ENCODE measurements at regions not wholly inside any gene's neighbourhood (a gene's known extent, or its start where the extent isn't known, plus 50 kb on each side); places are given as distances from the start of the nearest gene placed in this dataset.

- DNase-seq, result no peak
- Mint-ChIP-seq H3K4me3 (no peak overlapping the region), H3K4me1 (ENCODE audit: low read depth) (no peaks in the 10 kb centered on the region), H3K9me3 (peaks cover 2% of the 10 kb centered on the region), H3K27me3 (ENCODE audit: low read depth) (no peaks in the 10 kb centered on the region), H3K36me3 (ENCODE audit: low read depth) (no peaks in the 10 kb centered on the region), H3K27ac (no peak overlapping the region)
- CTCF ChIA-PET, result no interaction called here
- intact Hi-C loops (cut with micrococcal nuclease), result no loop called here
Measured at GRCh38 chr4:35182451-35182850, 1061.9 kb downstream of the ARAP2 start.

- H3K9me3 Mint-ChIP-seq, result no peaks in the 10 kb centered on the region
- CTCF ChIA-PET, result no interaction called here
- DNase-seq, result no peak
- H3K27ac Mint-ChIP-seq, result no peak overlapping the region
- H3K27me3 Mint-ChIP-seq (ENCODE audit: low read depth), result no peaks in the 10 kb centered on the region
- H3K4me3 Mint-ChIP-seq, result no peak overlapping the region
- no peaks in the 10 kb centered on the region for H3K36me3 Mint-ChIP-seq (ENCODE audit: low read depth)
- no peaks in the 10 kb centered on the region for H3K4me1 Mint-ChIP-seq (ENCODE audit: low read depth)
- intact Hi-C loops (cut with micrococcal nuclease), result no loop called here
Measured at GRCh38 chr4:35189988-35190613, 1054.2 kb downstream of the ARAP2 start.

- H3K27ac Mint-ChIP-seq, result no peak overlapping the region
- H3K4me3 Mint-ChIP-seq, result no peak overlapping the region
- intact Hi-C loops (cut with micrococcal nuclease), result no loop called here
- CTCF ChIA-PET, result no interaction called here
- H3K9me3 Mint-ChIP-seq, result peaks cover 2% of the 10 kb centered on the region
- DNase-seq, result no peak
- no peaks in the 10 kb centered on the region for H3K27me3 Mint-ChIP-seq (ENCODE audit: low read depth)
- H3K4me1 Mint-ChIP-seq (ENCODE audit: low read depth), result no peaks in the 10 kb centered on the region
- H3K36me3 Mint-ChIP-seq (ENCODE audit: low read depth), result no peaks in the 10 kb centered on the region
Measured at GRCh38 chr4:35201403-35201802, 1042.9 kb downstream of the ARAP2 start.

GRCh38 chr4:35216636-35217035 is 1027.7 kb downstream of the ARAP2 start:
- Mint-ChIP-seq H3K4me3 (no peak overlapping the region), H3K27me3 (ENCODE audit: low read depth) (no peaks in the 10 kb centered on the region), H3K4me1 (ENCODE audit: low read depth) (no peaks in the 10 kb centered on the region), H3K36me3 (ENCODE audit: low read depth) (no peaks in the 10 kb centered on the region), H3K9me3 (no peaks in the 10 kb centered on the region), H3K27ac (no peak overlapping the region)
- DNase-seq, result no peak
- CTCF ChIA-PET, result no interaction called here
- intact Hi-C loops (cut with micrococcal nuclease), result no loop called here

- Mint-ChIP-seq H3K27ac (no peak overlapping the region), H3K4me1 (ENCODE audit: low read depth) (no peaks in the 10 kb centered on the region), H3K4me3 (no peak overlapping the region), H3K36me3 (ENCODE audit: low read depth) (no peaks in the 10 kb centered on the region), H3K27me3 (ENCODE audit: low read depth) (no peaks in the 10 kb centered on the region), H3K9me3 (no peaks in the 10 kb centered on the region)
- CTCF ChIA-PET, result no interaction called here
- no peak for DNase-seq
- intact Hi-C loops (cut with micrococcal nuclease), result no loop called here
Measured at GRCh38 chr4:35217331-35217730, 1027.0 kb downstream of the ARAP2 start.

GRCh38 chr4:35228313-35228712 is 1016.0 kb downstream of the ARAP2 start:
- Mint-ChIP-seq H3K9me3 (no peaks in the 10 kb centered on the region), H3K27me3 (ENCODE audit: low read depth) (no peaks in the 10 kb centered on the region), H3K4me1 (ENCODE audit: low read depth) (no peaks in the 10 kb centered on the region), H3K27ac (no peak overlapping the region), H3K36me3 (ENCODE audit: low read depth) (no peaks in the 10 kb centered on the region), H3K4me3 (no peak overlapping the region)
- DNase-seq, result no peak
- intact Hi-C loops (cut with micrococcal nuclease), result no loop called here
- CTCF ChIA-PET, result no interaction called here

GRCh38 chr4:35229021-35229420 is 1015.3 kb downstream of the ARAP2 start:
- H3K27ac Mint-ChIP-seq, result no peak overlapping the region
- intact Hi-C loops (cut with micrococcal nuclease), result no loop called here
- CTCF ChIA-PET, result no interaction called here

GRCh38 chr4:35237924-35238323 is 1006.4 kb downstream of the ARAP2 start:
- Mint-ChIP-seq H3K4me1 (ENCODE audit: low read depth) (no peaks in the 10 kb centered on the region), H3K36me3 (ENCODE audit: low read depth) (no peaks in the 10 kb centered on the region)

More at GRCh38 chr4:35229021-35229420, 1015.3 kb downstream of the ARAP2 start:
- H3K27me3 Mint-ChIP-seq (ENCODE audit: low read depth), result no peaks in the 10 kb centered on the region
- no peaks in the 10 kb centered on the region for H3K4me1 Mint-ChIP-seq (ENCODE audit: low read depth)
- H3K36me3 Mint-ChIP-seq (ENCODE audit: low read depth), result no peaks in the 10 kb centered on the region
- no peak overlapping the region for H3K4me3 Mint-ChIP-seq
- H3K9me3 Mint-ChIP-seq, result no peaks in the 10 kb centered on the region
- DNase-seq, result no peak

GRCh38 chr4:35238793-35239192 is 1005.5 kb downstream of the ARAP2 start:
- CTCF ChIA-PET, result no interaction called here
- H3K27me3 Mint-ChIP-seq (ENCODE audit: low read depth), result no peaks in the 10 kb centered on the region
- intact Hi-C loops (cut with micrococcal nuclease), result no loop called here
- H3K9me3 Mint-ChIP-seq, result peaks cover 6% of the 10 kb centered on the region
- no peaks in the 10 kb centered on the region for H3K4me1 Mint-ChIP-seq (ENCODE audit: low read depth)
- H3K36me3 Mint-ChIP-seq (ENCODE audit: low read depth), result no peaks in the 10 kb centered on the region
- no peak for DNase-seq
- no peak overlapping the region for H3K27ac Mint-ChIP-seq
- no peak overlapping the region for H3K4me3 Mint-ChIP-seq

More at GRCh38 chr4:35237924-35238323, 1006.4 kb downstream of the ARAP2 start:
- no peaks in the 10 kb centered on the region for H3K27me3 Mint-ChIP-seq (ENCODE audit: low read depth)
- CTCF ChIA-PET, result no interaction called here
- peaks cover 6% of the 10 kb centered on the region for H3K9me3 Mint-ChIP-seq
- DNase-seq, result no peak
- no peak overlapping the region for H3K4me3 Mint-ChIP-seq
- intact Hi-C loops (cut with micrococcal nuclease), result no loop called here
- no peak overlapping the region for H3K27ac Mint-ChIP-seq

- intact Hi-C loops (cut with micrococcal nuclease), result no loop called here
- Mint-ChIP-seq H3K4me3 (no peak overlapping the region), H3K4me1 (ENCODE audit: low read depth) (no peaks in the 10 kb centered on the region), H3K36me3 (ENCODE audit: low read depth) (peaks cover 1% of the 10 kb centered on the region), H3K9me3 (peaks cover 8% of the 10 kb centered on the region), H3K27me3 (ENCODE audit: low read depth) (no peaks in the 10 kb centered on the region), H3K27ac (no peak overlapping the region)
- CTCF ChIA-PET, result no interaction called here
- DNase-seq, result no peak
Measured at GRCh38 chr4:35246493-35246892, 997.8 kb downstream of the ARAP2 start.

- H3K4me1 Mint-ChIP-seq (ENCODE audit: low read depth), result no peaks in the 10 kb centered on the region
- no peak overlapping the region for H3K27ac Mint-ChIP-seq
Measured at GRCh38 chr4:35247047-35247446, 997.3 kb downstream of the ARAP2 start.

GRCh38 chr4:35250331-35250730 is 994.0 kb downstream of the ARAP2 start:
- intact Hi-C loops (cut with micrococcal nuclease), result no loop called here
- Mint-ChIP-seq H3K27me3 (ENCODE audit: low read depth) (no peaks in the 10 kb centered on the region), H3K36me3 (ENCODE audit: low read depth) (no peaks in the 10 kb centered on the region), H3K27ac (no peak overlapping the region), H3K4me1 (ENCODE audit: low read depth) (no peaks in the 10 kb centered on the region), H3K9me3 (peaks cover 8% of the 10 kb centered on the region), H3K4me3 (no peak overlapping the region)
- CTCF ChIA-PET, result no interaction called here
- no peak for DNase-seq

More at GRCh38 chr4:35247047-35247446, 997.3 kb downstream of the ARAP2 start:
- intact Hi-C loops (cut with micrococcal nuclease), result no loop called here
- CTCF ChIA-PET, result no interaction called here
- Mint-ChIP-seq H3K36me3 (ENCODE audit: low read depth) (peaks cover 1% of the 10 kb centered on the region), H3K27me3 (ENCODE audit: low read depth) (no peaks in the 10 kb centered on the region), H3K4me3 (no peak overlapping the region), H3K9me3 (peaks cover 8% of the 10 kb centered on the region)
- DNase-seq, result no peak

- no peak overlapping the region for H3K4me3 Mint-ChIP-seq
- H3K9me3 Mint-ChIP-seq, result peaks cover 8% of the 10 kb centered on the region
- CTCF ChIA-PET, result no interaction called here
Measured at GRCh38 chr4:35250761-35251160, 993.6 kb downstream of the ARAP2 start.

More at GRCh38 chr4:35250761-35251160, 993.6 kb downstream of the ARAP2 start:
- no peak for DNase-seq
- no peaks in the 10 kb centered on the region for H3K4me1 Mint-ChIP-seq (ENCODE audit: low read depth)
- H3K27me3 Mint-ChIP-seq (ENCODE audit: low read depth), result no peaks in the 10 kb centered on the region
- no peaks in the 10 kb centered on the region for H3K36me3 Mint-ChIP-seq (ENCODE audit: low read depth)
- intact Hi-C loops (cut with micrococcal nuclease), result no loop called here
- no peak overlapping the region for H3K27ac Mint-ChIP-seq
